ENCODE measurements at regions not wholly inside any gene's neighbourhood (a gene's known extent, or its start where the extent isn't known, plus 50 kb on each side); places are given as distances from the start of the nearest gene placed in this dataset.

GRCh38 chr4:81549984-81550383, 78.3 kb upstream of the RASGEF1B start:
- DNase-seq (ENCODE audit: low read depth): no peak

- DNase-seq (ENCODE audit: low read depth): no peak
Measured at GRCh38 chr4:81546777-81547176, 75.1 kb upstream of the RASGEF1B start.

GRCh38 chr4:81541161-81541945, 69.6 kb upstream of the RASGEF1B start:
- no peak for DNase-seq (ENCODE audit: low read depth)

GRCh38 chr4:81538716-81539427, 67.2 kb upstream of the RASGEF1B start:
- no peak for DNase-seq (ENCODE audit: low read depth)

GRCh38 chr4:81531410-81531809, 59.7 kb upstream of the RASGEF1B start:
- DNase-seq (ENCODE audit: low read depth): no peak

GRCh38 chr4:81528979-81529378, 57.3 kb upstream of the RASGEF1B start:
- DNase-seq (ENCODE audit: low read depth): no peak

GRCh38 chr4:81528200-81528599, 56.5 kb upstream of the RASGEF1B start:
- DNase-seq (ENCODE audit: low read depth): no peak

GRCh38 chr4:81527709-81528108, 56.0 kb upstream of the RASGEF1B start:
- DNase-seq (ENCODE audit: low read depth): no peak

- no peak for DNase-seq (ENCODE audit: low read depth)
Measured at GRCh38 chr4:81527115-81527514, 55.4 kb upstream of the RASGEF1B start.

- no peak for DNase-seq (ENCODE audit: low read depth)
Measured at GRCh38 chr4:81526706-81527105, 55.0 kb upstream of the RASGEF1B start.

GRCh38 chr4:81523672-81524327, 52.1 kb upstream of the RASGEF1B start:
- DNase-seq (ENCODE audit: low read depth): no peak

- no peak for DNase-seq (ENCODE audit: low read depth)
Measured at GRCh38 chr4:81522711-81523110, 51.0 kb upstream of the RASGEF1B start.

- no peak for DNase-seq (ENCODE audit: low read depth)
Measured at GRCh38 chr4:81521708-81522107, 50.0 kb upstream of the RASGEF1B start.

All from stimulated activated CD4-positive, alpha-beta T cell treated with anti-CD3 and anti-CD28 coated beads, Interleukin-2, amount 100 ng/mL, for 4 hours (primary cell).